Pancreas (tissue), 10 donors: ENCODE measurements at regions not wholly inside any gene's neighbourhood (a gene's known extent, or its start where the extent isn't known, plus 50 kb on each side); places are given as distances from the start of the nearest gene placed in this dataset.

Source experiments
- ATAC-seq, 4 donors: fragments of 200-7000 bp; cut with Tn5 transposase; one replicate each; pipeline versions ENCODE4 v1.8.0 to v1.9.1; 2020; ENCODE audit warnings: mild to moderate bottlenecking in 4 of 4, moderate library complexity in 4 of 4
- DNase-seq, 6 donors: peaks; one replicate each; pipeline ENCODE4 v3.0.0-alpha.2; 2020
- FAIRE-seq: peaks from 2 replicates; lab custom pipeline; 2012; peaks lifted over from hg19 to GRCh38; lab: Jason Lieb, UNC
- H3K27ac ChIP-seq, 4 donors: fragments of 200-600 bp; sonication (generic); 1 replicate in 3 of 4; 2 replicates in 1 of 4; pipeline versions ENCODE4 v1.5.0 to v1.8.0; 2020
- H3K27me3 ChIP-seq, 4 donors: fragments of 200-600 bp; one replicate each; pipeline ENCODE4 v1.8.0; 2021
- H3K36me3 ChIP-seq, 3 donors: fragments of 200-600 bp; sonication (generic) in 1 of 3; one replicate each; pipeline versions ENCODE4 v1.5.0 to v1.8.0; 2020 to 2021
- H3K4me1 ChIP-seq, 3 donors: fragments of 200-600 bp; one replicate each; pipeline ENCODE4 v1.8.0; 2021
- H3K4me3 ChIP-seq, 4 donors: fragments of 200-600 bp; sonication (generic) in 2 of 4; one replicate each; pipeline versions ENCODE4 v1.5.0 to v1.8.0; 2020 to 2021
- H3K9me3 ChIP-seq, 4 donors: fragments of 200-600 bp; one replicate each; pipeline ENCODE4 v1.8.0; 2021
- WGBS, 2 donors: extraction: QIAGEN DNeasy Blood & Tissue Kit; methylation state at CpG; one replicate each; pipeline ENCODE4 v1.1.7; 2013; 5-methylcytosine and 5-hydroxymethylcytosine counted together
- intact Hi-C, 3 donors: fragments of 100-400 bp; cut with DNase I; formaldehyde crosslinking; loops; one replicate each; pipeline versions ENCODE4 v1.11.1 to v1.14.2; 2022
- TF ChIP-seq, protein P1 (sequence below), 4 donors: fragments of 200-600 bp; sonication (generic) in 3 of 4; IDR thresholded peaks; one replicate each; pipeline versions ENCODE4 v1.5.0 to v1.8.0; 2021; ENCODE audit warnings: antibody characterized with exemption in 4 of 4
- donor health status: healthy with polysubstance abuse.
- donor health status: DM: no; HTN: no; CAD: no; lungs with moderate emphysema.
- donor health status: DM: no; HTN: no; CAD: no.
- donor health status: control.
- donor health status: control.
- donor health status: Bipolar disorder and iron deficiency.
- donor health status: DM: yes; HTN: yes; CAD: no.
- donor health status: DM: no; HTN: no; CAD: no.
- donor health status: DM: no; HTN: no; CAD: no.
- donor health status: DM: yes; HTN: yes; CAD: no.

DNA sequence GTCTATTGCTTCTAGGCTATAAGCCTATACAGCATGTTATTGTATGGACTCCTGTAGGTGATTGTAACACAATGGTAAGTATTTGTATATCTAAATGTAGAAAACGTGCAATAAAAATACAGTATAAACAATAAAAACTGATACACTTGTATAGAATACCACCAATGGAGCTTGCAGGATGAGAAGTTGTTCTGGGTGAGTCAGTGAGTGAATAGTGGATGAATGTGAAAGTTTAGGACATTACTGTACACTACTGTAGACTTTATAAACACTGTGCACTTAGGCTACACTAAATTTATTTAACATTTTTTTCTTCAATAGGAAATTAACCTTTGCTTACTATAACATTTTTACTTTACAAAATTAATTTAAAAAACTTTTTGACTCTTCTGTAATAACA, 679.2 kb upstream of the ZNF804A start:
- intact Hi-C loops = no loop called here
- ATAC-seq (no peak), FAIRE-seq (peak; percentile 70), DNase-seq (no peak)
- Histone ChIP-seq H3K36me3 (no peaks in the 10 kb centered on the region), H3K27me3 (no peaks in the 10 kb centered on the region), H3K9me3 (no peaks in the 10 kb centered on the region), H3K4me1 (no peaks in the 10 kb centered on the region), H3K4me3 (no peak overlapping the region), H3K27ac (no peak overlapping the region)
- 54 to 55% methylated on average over 1 of the region's 1 CpG for WGBS, 2 donors
- TF ChIP-seq, protein P1, sequence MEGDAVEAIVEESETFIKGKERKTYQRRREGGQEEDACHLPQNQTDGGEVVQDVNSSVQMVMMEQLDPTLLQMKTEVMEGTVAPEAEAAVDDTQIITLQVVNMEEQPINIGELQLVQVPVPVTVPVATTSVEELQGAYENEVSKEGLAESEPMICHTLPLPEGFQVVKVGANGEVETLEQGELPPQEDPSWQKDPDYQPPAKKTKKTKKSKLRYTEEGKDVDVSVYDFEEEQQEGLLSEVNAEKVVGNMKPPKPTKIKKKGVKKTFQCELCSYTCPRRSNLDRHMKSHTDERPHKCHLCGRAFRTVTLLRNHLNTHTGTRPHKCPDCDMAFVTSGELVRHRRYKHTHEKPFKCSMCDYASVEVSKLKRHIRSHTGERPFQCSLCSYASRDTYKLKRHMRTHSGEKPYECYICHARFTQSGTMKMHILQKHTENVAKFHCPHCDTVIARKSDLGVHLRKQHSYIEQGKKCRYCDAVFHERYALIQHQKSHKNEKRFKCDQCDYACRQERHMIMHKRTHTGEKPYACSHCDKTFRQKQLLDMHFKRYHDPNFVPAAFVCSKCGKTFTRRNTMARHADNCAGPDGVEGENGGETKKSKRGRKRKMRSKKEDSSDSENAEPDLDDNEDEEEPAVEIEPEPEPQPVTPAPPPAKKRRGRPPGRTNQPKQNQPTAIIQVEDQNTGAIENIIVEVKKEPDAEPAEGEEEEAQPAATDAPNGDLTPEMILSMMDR (IDR thresholded peaks at IDR 0.05) = no peak

DNA sequence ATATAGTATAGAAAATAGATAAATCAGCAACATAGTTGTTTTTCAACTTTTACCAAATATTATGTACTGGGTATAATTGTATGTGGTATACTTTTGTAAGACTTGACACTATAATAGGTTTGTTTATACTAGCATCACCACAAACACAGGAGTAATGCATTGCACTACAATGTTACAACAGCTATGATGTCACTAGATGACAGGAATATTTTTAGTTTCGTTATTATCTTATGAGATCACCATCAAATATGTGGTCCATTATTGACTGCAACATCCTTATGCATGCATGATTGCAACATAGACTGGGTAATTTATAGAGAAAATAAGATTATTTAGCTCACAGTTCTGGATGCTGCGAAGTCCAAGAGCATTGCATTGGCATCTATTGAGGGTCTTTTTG, 678.4 kb upstream of the ZNF804A start:
- no peaks in the 10 kb centered on the region for H3K27me3 ChIP-seq
- no peak overlapping the region for H3K4me3 ChIP-seq
- intact Hi-C loops = no loop called here
- TF ChIP-seq, protein P1 (IDR thresholded peaks at IDR 0.05) = no peak
- 77 to 83% methylated on average over 2 of the region's 2 CpGs for WGBS, 2 donors
- H3K27ac ChIP-seq = no peak overlapping the region
- no peak for FAIRE-seq
- H3K9me3 ChIP-seq = no peaks in the 10 kb centered on the region
- no peaks in the 10 kb centered on the region for H3K36me3 ChIP-seq
- H3K4me1 ChIP-seq = no peaks in the 10 kb centered on the region
- DNase-seq = no peak
- ATAC-seq = no peak

DNA sequence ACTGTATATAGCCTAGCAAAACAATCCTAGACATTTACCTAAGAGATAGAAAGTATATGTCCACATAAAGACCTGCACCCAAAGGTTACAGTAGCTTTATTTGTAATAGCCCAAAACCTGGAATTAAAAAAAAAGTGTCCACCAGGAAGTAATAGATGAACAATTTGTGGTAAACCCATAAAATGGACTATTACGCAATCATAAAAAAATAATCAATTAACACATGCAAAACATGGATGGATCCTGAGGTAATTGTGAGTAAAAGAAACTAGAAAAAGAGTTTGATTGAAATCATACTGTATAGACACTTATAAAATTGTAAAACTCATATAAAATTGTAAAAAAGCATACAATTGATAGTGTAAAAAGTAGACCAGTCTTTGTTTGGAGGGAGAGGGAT, 673.0 kb upstream of the ZNF804A start:
- Histone ChIP-seq H3K36me3 (no peaks in the 10 kb centered on the region), H3K4me3 (no peak overlapping the region), H3K27ac (no peak overlapping the region), H3K4me1 (no peaks in the 10 kb centered on the region), H3K9me3 (no peaks in the 10 kb centered on the region), H3K27me3 (no peaks in the 10 kb centered on the region)
- FAIRE-seq (no peak), DNase-seq (no peak), ATAC-seq (no peak)
- intact Hi-C loops = no loop called here
- TF ChIP-seq, protein P1 (IDR thresholded peaks at IDR 0.05) = no peak
- WGBS, 2 donors = 93 to 95% methylated on average over 1 of the region's 1 CpG

DNA sequence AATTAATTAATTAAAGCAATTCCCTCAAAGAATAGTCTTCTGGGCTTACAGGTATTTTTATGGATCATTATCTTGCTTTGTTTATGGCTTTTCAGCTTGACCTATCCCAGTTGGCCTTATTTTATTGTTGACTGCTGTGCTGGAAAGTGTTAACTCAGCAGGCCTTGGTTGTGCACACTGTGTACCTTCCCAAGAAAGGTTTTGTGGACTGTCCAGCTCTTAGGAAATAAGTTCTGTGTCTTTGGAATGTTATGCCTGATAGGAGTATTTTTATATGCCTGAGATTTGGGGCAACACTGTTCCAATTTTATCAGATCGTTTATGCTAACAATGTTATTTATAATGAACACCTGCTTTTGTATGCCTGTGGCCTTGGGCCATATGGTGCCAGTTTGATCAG, 671.9 kb upstream of the ZNF804A start:
- Histone ChIP-seq H3K36me3 (no peaks in the 10 kb centered on the region), H3K4me1 (peaks cover 0 to 7% (median 0%) of the 10 kb centered on the region in 3 donors), H3K4me3 (no peak overlapping the region), H3K27me3 (no peaks in the 10 kb centered on the region), H3K27ac (no peak overlapping the region), H3K9me3 (no peaks in the 10 kb centered on the region)
- intact Hi-C loops = no loop called here
- TF ChIP-seq, protein P1 (IDR thresholded peaks at IDR 0.05) = no peak
- DNase-seq (no peak), ATAC-seq (peak in 1 of 4 donors; percentile 37), FAIRE-seq (no peak)
- 46 to 54% methylated on average over 1 of the region's 1 CpG for WGBS, 2 donors

DNA sequence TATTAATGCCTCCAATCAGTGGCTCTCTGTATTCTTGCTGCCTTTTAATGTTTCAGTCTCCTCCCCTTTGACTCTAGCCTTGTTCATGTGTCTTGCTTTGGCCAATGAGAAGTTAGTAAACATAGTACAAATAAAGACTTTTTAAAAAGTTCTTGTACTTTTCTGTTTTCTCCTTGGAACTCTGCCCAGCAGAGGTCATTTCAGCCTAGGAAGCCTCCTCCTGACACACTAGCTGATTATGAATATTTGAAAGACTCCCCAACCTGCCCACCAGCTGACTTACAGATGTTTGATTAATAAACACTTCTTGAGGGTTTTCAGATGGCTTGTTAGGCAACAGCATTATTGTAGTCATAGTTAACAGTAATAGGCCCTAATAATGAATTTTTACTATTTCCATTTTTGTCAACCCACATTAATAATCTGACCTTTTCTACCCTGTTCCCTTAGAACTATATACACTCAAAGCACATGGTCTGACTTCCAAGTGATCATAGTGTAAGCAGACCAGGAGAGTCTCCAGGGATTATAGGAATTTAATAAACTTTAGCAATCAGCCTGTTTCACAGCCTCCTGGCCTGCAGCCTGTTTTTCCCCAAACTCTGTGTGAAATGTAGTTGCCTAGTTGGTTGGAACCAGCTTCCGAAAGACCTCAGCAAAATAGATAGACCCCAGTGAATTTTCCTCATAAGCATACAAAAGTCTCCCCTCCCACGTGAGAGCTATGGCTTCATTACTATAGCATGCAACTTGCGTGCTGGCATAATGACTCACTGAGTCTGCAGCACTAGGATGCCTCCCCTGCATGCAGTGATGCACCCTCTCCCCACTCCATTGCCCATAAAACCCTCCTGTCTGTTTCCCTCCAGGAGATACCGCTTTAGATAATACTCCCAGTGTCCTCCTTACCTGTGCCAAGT, 670.7 kb upstream of the ZNF804A start:
- FAIRE-seq (no peak), ATAC-seq (peak in 2 of 4 donors; percentile 23 to 44), DNase-seq (no peak)
- H3K36me3 ChIP-seq = no peaks in the 10 kb centered on the region
- WGBS, 2 donors = 76 to 92% methylated on average over 4 of the region's 4 CpGs
- H3K4me1 ChIP-seq = peaks cover 0 to 7% (median 0%) of the 10 kb centered on the region in 3 donors
- intact Hi-C loops = no loop called here
- no peak overlapping the region for H3K4me3 ChIP-seq
- no peaks in the 10 kb centered on the region for H3K9me3 ChIP-seq
- H3K27me3 ChIP-seq = no peaks in the 10 kb centered on the region
- no peak overlapping the region for H3K27ac ChIP-seq
- TF ChIP-seq, protein P1 (IDR thresholded peaks at IDR 0.05) = no peak
